PFSK-1 (cell line): ENCODE measurements at regions not wholly inside any gene's neighbourhood (a gene's known extent, or its start where the extent isn't known, plus 50 kb on each side); places are given as distances from the start of the nearest gene placed in this dataset.

Experiments
- FOXP2 ChIP-seq: optimal IDR thresholded peaks from 2 replicates; pipeline ENCODE3; 2011; ENCODE audit warnings: borderline replicate concordance, control low read depth, inconsistent platforms; ENCODE audit not compliant: insufficient read depth; ENCODE audit errors: extremely low read length, extremely low read depth
- POLR2AphosphoS5 ChIP-seq: IDR thresholded peaks from 2 replicates; pipeline ENCODE4 v1.6.1; 2012; ENCODE audit warnings: low read depth, mild to moderate bottlenecking, control low read depth, low read length, moderate library complexity
- REST ChIP-seq, 2 experiments: IDR thresholded peaks; 2 replicates each; pipeline versions ENCODE4 v1.6.1 to v1.8.0; 2011 to 2012; ENCODE audit warnings: low read depth in 2 of 2, low read length in 2 of 2, control low read depth in 1 of 2, inconsistent platforms in 1 of 2, mild to moderate bottlenecking in 1 of 2, moderate library complexity in 1 of 2; ENCODE audit not compliant: insufficient read depth in 1 of 2
- SIN3A ChIP-seq: IDR thresholded peaks from 2 replicates; pipeline ENCODE4 v1.6.1; 2012; ENCODE audit warnings: mild to moderate bottlenecking, low read length, moderate library complexity, borderline replicate concordance; ENCODE audit not compliant: insufficient read depth
- TAF1 ChIP-seq: IDR thresholded peaks from 2 replicates; pipeline ENCODE4 v1.6.1; 2012; ENCODE audit warnings: low read length, control low read depth, borderline replicate concordance; ENCODE audit not compliant: insufficient read depth

- TF ChIP-seq REST (IDR thresholded peaks at IDR 0.05; ENCODE audit: insufficient read depth in 1 of 2, low read depth in 2 of 2, low read length in 2 of 2) (no peak), POLR2AphosphoS5 (no peak), SIN3A (no peak), FOXP2 (no peak), TAF1 (no peak)
Measured at GRCh38 chr11:42315846-42316245, 856.4 kb upstream of the LRRC4C start.

- no peak for TF ChIP-seq POLR2AphosphoS5
- no peak for TF ChIP-seq TAF1
- TF ChIP-seq SIN3A = no peak
- TF ChIP-seq REST (IDR thresholded peaks at IDR 0.05; ENCODE audit: insufficient read depth in 1 of 2, low read depth in 2 of 2, low read length in 2 of 2) = no peak
- TF ChIP-seq FOXP2 = no peak
Measured at GRCh38 chr11:42319921-42320320, 860.5 kb upstream of the LRRC4C start.

- TF ChIP-seq SIN3A = no peak
Measured at GRCh38 chr11:42329929-42330565, 870.6 kb upstream of the LRRC4C start.

- TF ChIP-seq POLR2AphosphoS5 (no peak), FOXP2 (no peak), REST (IDR thresholded peaks at IDR 0.05; ENCODE audit: insufficient read depth in 1 of 2, low read depth in 2 of 2, low read length in 2 of 2) (no peak), SIN3A (no peak), TAF1 (no peak)
Measured at GRCh38 chr11:42337786-42338455, 878.5 kb upstream of the LRRC4C start.

- no peak for TF ChIP-seq FOXP2
- TF ChIP-seq SIN3A = no peak
- TF ChIP-seq POLR2AphosphoS5 = no peak
- no peak for TF ChIP-seq REST (IDR thresholded peaks at IDR 0.05; ENCODE audit: insufficient read depth in 1 of 2, low read depth in 2 of 2, low read length in 2 of 2)
Measured at GRCh38 chr11:42344204-42344792, 884.8 kb upstream of the LRRC4C start.
